B cell (primary cell): ENCODE measurements at regions not wholly inside any gene's neighbourhood (a gene's known extent, or its start where the extent isn't known, plus 50 kb on each side); places are given as distances from the start of the nearest gene placed in this dataset.

Experiments
- EZH2 ChIP-seq: IDR thresholded peaks from 2 replicates; pipeline ENCODE4 v1.6.1; 2012; ENCODE audit warnings: borderline replicate concordance, low read depth, mild to moderate bottlenecking, moderate library complexity, low read length; ENCODE audit not compliant: insufficient read depth, poor library complexity, severe bottlenecking
- TF ChIP-seq, protein P1 (sequence below): fragments of 200-600 bp; IDR thresholded peaks from one replicate; pipeline ENCODE4 v1.8.0; 2022; ENCODE audit warnings: antibody characterized with exemption, mild to moderate bottlenecking

DNA sequence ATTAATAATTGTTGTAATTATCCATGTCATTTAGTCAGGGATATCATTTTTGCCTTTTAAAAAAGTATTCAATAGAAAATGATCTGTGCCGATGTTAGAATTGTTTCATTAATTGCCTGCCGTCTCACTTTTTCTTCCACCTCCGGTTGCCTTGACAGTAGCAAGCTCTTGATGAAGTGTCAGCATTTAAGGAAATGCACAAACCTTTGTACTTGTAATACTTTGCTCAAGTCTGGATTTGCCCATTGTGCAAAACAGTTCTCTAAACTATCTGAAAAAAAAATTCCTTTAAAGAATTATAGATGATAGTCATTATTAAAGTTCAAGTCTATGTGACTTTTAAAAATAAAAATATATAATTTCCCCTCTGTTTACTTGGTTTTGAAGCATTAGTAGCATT is 619.7 kb downstream of the GATA3 start:
- TF ChIP-seq, protein P1, sequence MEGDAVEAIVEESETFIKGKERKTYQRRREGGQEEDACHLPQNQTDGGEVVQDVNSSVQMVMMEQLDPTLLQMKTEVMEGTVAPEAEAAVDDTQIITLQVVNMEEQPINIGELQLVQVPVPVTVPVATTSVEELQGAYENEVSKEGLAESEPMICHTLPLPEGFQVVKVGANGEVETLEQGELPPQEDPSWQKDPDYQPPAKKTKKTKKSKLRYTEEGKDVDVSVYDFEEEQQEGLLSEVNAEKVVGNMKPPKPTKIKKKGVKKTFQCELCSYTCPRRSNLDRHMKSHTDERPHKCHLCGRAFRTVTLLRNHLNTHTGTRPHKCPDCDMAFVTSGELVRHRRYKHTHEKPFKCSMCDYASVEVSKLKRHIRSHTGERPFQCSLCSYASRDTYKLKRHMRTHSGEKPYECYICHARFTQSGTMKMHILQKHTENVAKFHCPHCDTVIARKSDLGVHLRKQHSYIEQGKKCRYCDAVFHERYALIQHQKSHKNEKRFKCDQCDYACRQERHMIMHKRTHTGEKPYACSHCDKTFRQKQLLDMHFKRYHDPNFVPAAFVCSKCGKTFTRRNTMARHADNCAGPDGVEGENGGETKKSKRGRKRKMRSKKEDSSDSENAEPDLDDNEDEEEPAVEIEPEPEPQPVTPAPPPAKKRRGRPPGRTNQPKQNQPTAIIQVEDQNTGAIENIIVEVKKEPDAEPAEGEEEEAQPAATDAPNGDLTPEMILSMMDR = no peak
- TF ChIP-seq EZH2 = no peak
